GM12874 (cell line): ENCODE measurements at regions not wholly inside any gene's neighbourhood (a gene's known extent, or its start where the extent isn't known, plus 50 kb on each side); places are given as distances from the start of the nearest gene placed in this dataset.

ENCODE experiments used
- CTCF ChIP-seq: IDR thresholded peaks from 2 replicates; pipeline ENCODE4 v1.5.1; 2011; ENCODE audit warnings: low read depth, mild to moderate bottlenecking, control low read depth, low read length, moderate library complexity; ENCODE audit not compliant: insufficient read depth

GRCh38 chr20:48201188-48201587, 415.9 kb upstream of the SULF2 start:
- TF ChIP-seq CTCF, result no peak

- no peak for TF ChIP-seq CTCF
These were observed 413.7 kb upstream of the SULF2 start for GRCh38 chr20:48198929-48199451.

GRCh38 chr20:48197066-48197465, 411.8 kb upstream of the SULF2 start:
- TF ChIP-seq CTCF, result no peak

- TF ChIP-seq CTCF, result no peak
These were observed 411.2 kb upstream of the SULF2 start for GRCh38 chr20:48196486-48196885.

- TF ChIP-seq CTCF, result no peak
These were observed 410.7 kb upstream of the SULF2 start for GRCh38 chr20:48196001-48196400.

GRCh38 chr20:48195121-48195870, 410.0 kb upstream of the SULF2 start:
- TF ChIP-seq CTCF, result no peak

GRCh38 chr20:48194583-48194982, 409.3 kb upstream of the SULF2 start:
- TF ChIP-seq CTCF, result no peak
